Smooth muscle cell (in vitro differentiated cells): ENCODE measurements at regions not wholly inside any gene's neighbourhood (a gene's known extent, or its start where the extent isn't known, plus 50 kb on each side); places are given as distances from the start of the nearest gene placed in this dataset.

Experiments used
- DNase-seq: peaks from one replicate; lab custom pipeline; 2025; ENCODE audit not compliant: unreplicated experiment; lab: John Stamatoyannopoulos, UW
- H2AFZ ChIP-seq: fragments of 200-600 bp; sonication (generic); 2 replicates; pipeline ENCODE4 v1.6.0; 2016; ENCODE audit warnings: antibody characterized with exemption, low read depth, mild to moderate bottlenecking
- H3F3A ChIP-seq: fragments of 200-600 bp; sonication (generic); 2 replicates; pipeline ENCODE4 v1.6.0; 2017; ENCODE audit warnings: antibody characterized with exemption, low read depth
- H3K27ac ChIP-seq: fragments of 200-600 bp; sonication (generic); 2 replicates; pipeline ENCODE4 v1.5.1; 2016; ENCODE audit warnings: low read depth, mild to moderate bottlenecking
- H3K27me3 ChIP-seq: fragments of 200-600 bp; sonication (generic); 2 replicates; pipeline ENCODE4 v1.6.1; 2016; ENCODE audit warnings: low read depth, mild to moderate bottlenecking
- H3K36me3 ChIP-seq: fragments of 200-600 bp; sonication (generic); 2 replicates; pipeline ENCODE4 v1.5.1; 2016; ENCODE audit warnings: low read depth
- H3K4me1 ChIP-seq: fragments of 200-600 bp; sonication (generic); 2 replicates; pipeline ENCODE4 v1.5.1; 2016; ENCODE audit warnings: low read depth
- H3K4me2 ChIP-seq: fragments of 200-600 bp; sonication (generic); 2 replicates; pipeline ENCODE4 v1.6.0; 2016; ENCODE audit warnings: mild to moderate bottlenecking
- H3K4me3 ChIP-seq: fragments of 200-600 bp; sonication (generic); 2 replicates; pipeline ENCODE4 v1.5.1; 2016; ENCODE audit warnings: mild to moderate bottlenecking
- H3K79me2 ChIP-seq: fragments of 200-600 bp; sonication (generic); 2 replicates; pipeline ENCODE4 v1.6.0; 2016; ENCODE audit warnings: low read depth, mild to moderate bottlenecking
- H3K9ac ChIP-seq: fragments of 200-600 bp; sonication (generic); 2 replicates; pipeline ENCODE4 v1.6.0; 2016; ENCODE audit warnings: low read depth
- H3K9me3 ChIP-seq: fragments of 200-600 bp; sonication (generic); replicated peaks from 2 replicates; pipeline ENCODE4 v1.5.1; 2016; ENCODE audit warnings: low read depth
- H4K20me1 ChIP-seq: fragments of 200-600 bp; sonication (generic); 2 replicates; pipeline ENCODE4 v1.6.0; 2016; ENCODE audit warnings: low read depth
- CTCF ChIP-seq: fragments of 200-600 bp; sonication (generic); IDR thresholded peaks from 2 replicates; pipeline ENCODE4 v1.5.1; 2017; ENCODE audit warnings: borderline replicate concordance, mild to moderate bottlenecking, antibody characterized with exemption; ENCODE audit not compliant: insufficient read depth, poor library complexity, severe bottlenecking
- WGBS: methylation state at CpG from one replicate; pipeline ENCODE4 v1.1.7; 2016; ENCODE audit warnings: low lambda C conversion rate; 5-methylcytosine and 5-hydroxymethylcytosine counted together

- WGBS: 53% methylated on average over 8 of the region's 8 CpGs
- DNase-seq: no peak
- H3K36me3 ChIP-seq: no peaks in the 10 kb centered on the region
- H3K9ac ChIP-seq: no peak overlapping the region
- H3K4me3 ChIP-seq: no peak overlapping the region
- H3F3A ChIP-seq: peaks cover 6% of the 10 kb centered on the region
- H2AFZ ChIP-seq: peak overlapping the region; percentile 7
- TF ChIP-seq CTCF: no peak
- H3K4me1 ChIP-seq: peaks cover 26% of the 10 kb centered on the region
- no peaks in the 10 kb centered on the region for H3K9me3 ChIP-seq
- no peaks in the 10 kb centered on the region for H3K27me3 ChIP-seq
- no peaks in the 10 kb centered on the region for H3K79me2 ChIP-seq
- peak overlapping the region; percentile 71 for H3K4me2 ChIP-seq
- peak overlapping the region; percentile 9 for H3K27ac ChIP-seq
- H4K20me1 ChIP-seq: no peaks in the 10 kb centered on the region
Observed at GRCh38 chr4:4641254-4641653, 99.4 kb upstream of the STX18 start.

GRCh38 chr4:4640692-4641091 is 98.8 kb upstream of the STX18 start:
- TF ChIP-seq CTCF: no peak
- Histone ChIP-seq H4K20me1 (no peaks in the 10 kb centered on the region), H3K4me3 (no peak overlapping the region), H3K27me3 (no peaks in the 10 kb centered on the region), H3K9me3 (no peaks in the 10 kb centered on the region), H3K36me3 (no peaks in the 10 kb centered on the region), H2AFZ (peak overlapping the region; percentile 7), H3K27ac (no peak overlapping the region), H3F3A (peaks cover 6% of the 10 kb centered on the region), H3K4me1 (peaks cover 26% of the 10 kb centered on the region), H3K9ac (no peak overlapping the region), H3K79me2 (no peaks in the 10 kb centered on the region), H3K4me2 (peak overlapping the region; percentile 71)
- 38% methylated on average over 10 of the region's 10 CpGs for WGBS
- DNase-seq: no peak

- no peak for DNase-seq
- Histone ChIP-seq H3K36me3 (no peaks in the 10 kb centered on the region), H3K9ac (no peak overlapping the region), H2AFZ (no peak overlapping the region), H3K4me1 (peaks cover 26% of the 10 kb centered on the region), H3K79me2 (no peaks in the 10 kb centered on the region), H3K9me3 (no peaks in the 10 kb centered on the region), H3K27me3 (no peaks in the 10 kb centered on the region), H3K27ac (no peak overlapping the region), H3K4me2 (no peak overlapping the region), H4K20me1 (no peaks in the 10 kb centered on the region), H3F3A (peaks cover 6% of the 10 kb centered on the region), H3K4me3 (no peak overlapping the region)
- TF ChIP-seq CTCF: no peak
- 88% methylated on average over 3 of the region's 3 CpGs for WGBS
Observed at GRCh38 chr4:4639370-4639769, 97.5 kb upstream of the STX18 start.

- no peak overlapping the region for H2AFZ ChIP-seq
- no peak for TF ChIP-seq CTCF
- no peaks in the 10 kb centered on the region for H3K9me3 ChIP-seq
Observed at GRCh38 chr4:4637710-4638109, 95.9 kb upstream of the STX18 start.

More at GRCh38 chr4:4637710-4638109, 95.9 kb upstream of the STX18 start:
- Histone ChIP-seq H3K4me3 (no peak overlapping the region), H4K20me1 (no peaks in the 10 kb centered on the region), H3K36me3 (no peaks in the 10 kb centered on the region), H3K79me2 (no peaks in the 10 kb centered on the region), H3K27ac (no peak overlapping the region), H3K9ac (no peak overlapping the region), H3K4me2 (no peak overlapping the region), H3F3A (peaks cover 6% of the 10 kb centered on the region), H3K27me3 (no peaks in the 10 kb centered on the region), H3K4me1 (peaks cover 23% of the 10 kb centered on the region)
- 83% methylated on average over 5 of the region's 5 CpGs for WGBS
- no peak for DNase-seq
